ENCODE measurements at regions not wholly inside any gene's neighbourhood (a gene's known extent, or its start where the extent isn't known, plus 50 kb on each side); places are given as distances from the start of the nearest gene placed in this dataset.

DNA sequence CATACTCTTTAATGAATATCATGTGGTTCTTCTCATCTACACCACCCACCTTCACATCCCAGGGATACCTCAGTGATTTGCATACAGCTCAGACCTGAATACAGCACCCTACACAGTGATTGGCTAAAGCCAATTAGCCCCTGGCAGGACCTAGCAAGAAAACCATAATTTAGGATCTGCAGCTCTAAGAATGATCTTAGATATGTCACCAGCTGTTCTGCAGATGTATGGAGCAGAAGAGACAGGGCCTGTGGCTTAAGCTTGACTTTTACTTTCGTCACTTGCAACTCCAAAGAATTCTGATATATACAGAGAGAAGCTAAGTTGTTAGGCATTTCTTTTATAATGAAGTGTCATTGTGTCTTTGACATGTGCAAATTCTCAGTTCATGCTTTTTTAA is 483.2 kb upstream of the C9orf72 start:
- TF ChIP-seq ATF2 (IDR thresholded peaks at IDR 0.05; ENCODE audit: low read length) (no peak), NRF1 (IDR thresholded peaks at IDR 0.05; ENCODE audit: low read depth, low read length) (no peak), ZNF274 (IDR thresholded peaks at IDR 0.05; ENCODE audit: borderline replicate concordance, extremely low read depth, low read length) (no peak), EZH2 (IDR thresholded peaks at IDR 0.05; ENCODE audit: low read depth, low read length, severe bottlenecking) (no peak), RFX5 (IDR thresholded peaks at IDR 0.05; ENCODE audit: borderline replicate concordance, low read depth, low read length) (no peak), SAP30 (IDR thresholded peaks at IDR 0.05; ENCODE audit: insufficient read depth, insufficient replicate concordance, low read length) (no peak), CTCF (IDR thresholded peaks at IDR 0.05; ENCODE audit: control extremely low read depth in 1 of 3, insufficient read depth in 1 of 3, low read depth in 1 of 3, low read length in 3 of 3) (no peak), POLR2A (IDR thresholded peaks at IDR 0.05; ENCODE audit: control extremely low read depth in 1 of 2, low read depth in 2 of 2, low read length in 2 of 2) (no peak), PHF8 (conservative IDR thresholded peaks at IDR 0.05; ENCODE audit: low read depth, low read length) (no peak), SRF (IDR thresholded peaks at IDR 0.05; ENCODE audit: low read depth, low read length) (no peak), CEBPB (IDR thresholded peaks at IDR 0.05; ENCODE audit: low read depth, low read length) (no peak), TAF1 (IDR thresholded peaks at IDR 0.05; ENCODE audit: low read depth, low read length) (no peak), SP4 (IDR thresholded peaks at IDR 0.05; ENCODE audit: low read length) (no peak)
- TF ChIP-seq, protein P1, sequence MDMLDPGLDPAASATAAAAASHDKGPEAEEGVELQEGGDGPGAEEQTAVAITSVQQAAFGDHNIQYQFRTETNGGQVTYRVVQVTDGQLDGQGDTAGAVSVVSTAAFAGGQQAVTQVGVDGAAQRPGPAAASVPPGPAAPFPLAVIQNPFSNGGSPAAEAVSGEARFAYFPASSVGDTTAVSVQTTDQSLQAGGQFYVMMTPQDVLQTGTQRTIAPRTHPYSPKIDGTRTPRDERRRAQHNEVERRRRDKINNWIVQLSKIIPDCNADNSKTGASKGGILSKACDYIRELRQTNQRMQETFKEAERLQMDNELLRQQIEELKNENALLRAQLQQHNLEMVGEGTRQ (IDR thresholded peaks at IDR 0.05; ENCODE audit: low read length), result no peak
